GM20000 (cell line): ENCODE measurements at regions not wholly inside any gene's neighbourhood (a gene's known extent, or its start where the extent isn't known, plus 50 kb on each side); places are given as distances from the start of the nearest gene placed in this dataset.

Source experiments
- DNase-seq: peaks from one replicate; pipeline ENCODE4 v3.0.0; 2012; ENCODE audit warnings: low spot score
- TF ChIP-seq, protein P1 (sequence below): IDR thresholded peaks from 2 replicates; pipeline ENCODE4 v1.5.1; 2012; ENCODE audit warnings: mild to moderate bottlenecking, control low read depth; ENCODE audit errors: extremely low read depth, missing control alignments

- no peak for DNase-seq
- TF ChIP-seq, protein P1, sequence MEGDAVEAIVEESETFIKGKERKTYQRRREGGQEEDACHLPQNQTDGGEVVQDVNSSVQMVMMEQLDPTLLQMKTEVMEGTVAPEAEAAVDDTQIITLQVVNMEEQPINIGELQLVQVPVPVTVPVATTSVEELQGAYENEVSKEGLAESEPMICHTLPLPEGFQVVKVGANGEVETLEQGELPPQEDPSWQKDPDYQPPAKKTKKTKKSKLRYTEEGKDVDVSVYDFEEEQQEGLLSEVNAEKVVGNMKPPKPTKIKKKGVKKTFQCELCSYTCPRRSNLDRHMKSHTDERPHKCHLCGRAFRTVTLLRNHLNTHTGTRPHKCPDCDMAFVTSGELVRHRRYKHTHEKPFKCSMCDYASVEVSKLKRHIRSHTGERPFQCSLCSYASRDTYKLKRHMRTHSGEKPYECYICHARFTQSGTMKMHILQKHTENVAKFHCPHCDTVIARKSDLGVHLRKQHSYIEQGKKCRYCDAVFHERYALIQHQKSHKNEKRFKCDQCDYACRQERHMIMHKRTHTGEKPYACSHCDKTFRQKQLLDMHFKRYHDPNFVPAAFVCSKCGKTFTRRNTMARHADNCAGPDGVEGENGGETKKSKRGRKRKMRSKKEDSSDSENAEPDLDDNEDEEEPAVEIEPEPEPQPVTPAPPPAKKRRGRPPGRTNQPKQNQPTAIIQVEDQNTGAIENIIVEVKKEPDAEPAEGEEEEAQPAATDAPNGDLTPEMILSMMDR = no peak
Measured at GRCh38 chr6:147704691-147705090, 196.2 kb downstream of the SAMD5 start.

DNA sequence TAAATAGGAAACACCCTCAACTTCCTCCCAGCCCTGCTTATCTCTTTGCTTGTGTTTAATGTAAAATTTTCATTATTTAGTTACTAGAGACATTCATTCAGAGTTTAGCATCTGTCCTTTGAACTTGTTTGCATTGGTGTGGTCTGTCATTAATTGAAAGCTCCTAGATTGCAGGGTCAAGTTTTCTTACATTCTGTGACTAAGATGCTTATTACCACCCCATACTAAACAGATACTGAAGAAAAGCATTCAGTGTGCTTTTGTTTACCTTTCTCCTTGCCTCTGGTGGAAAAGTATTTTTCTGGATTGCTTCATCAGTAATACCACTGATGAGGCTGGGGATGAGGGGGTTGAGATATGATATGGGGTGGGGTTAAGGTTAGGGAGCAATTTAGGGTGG, 199.0 kb downstream of the SAMD5 start:
- TF ChIP-seq, protein P1 = no peak
- DNase-seq = no peak

- TF ChIP-seq, protein P1 = no peak
- no peak for DNase-seq
Measured at GRCh38 chr6:147708170-147708569, 199.7 kb downstream of the SAMD5 start.

DNA sequence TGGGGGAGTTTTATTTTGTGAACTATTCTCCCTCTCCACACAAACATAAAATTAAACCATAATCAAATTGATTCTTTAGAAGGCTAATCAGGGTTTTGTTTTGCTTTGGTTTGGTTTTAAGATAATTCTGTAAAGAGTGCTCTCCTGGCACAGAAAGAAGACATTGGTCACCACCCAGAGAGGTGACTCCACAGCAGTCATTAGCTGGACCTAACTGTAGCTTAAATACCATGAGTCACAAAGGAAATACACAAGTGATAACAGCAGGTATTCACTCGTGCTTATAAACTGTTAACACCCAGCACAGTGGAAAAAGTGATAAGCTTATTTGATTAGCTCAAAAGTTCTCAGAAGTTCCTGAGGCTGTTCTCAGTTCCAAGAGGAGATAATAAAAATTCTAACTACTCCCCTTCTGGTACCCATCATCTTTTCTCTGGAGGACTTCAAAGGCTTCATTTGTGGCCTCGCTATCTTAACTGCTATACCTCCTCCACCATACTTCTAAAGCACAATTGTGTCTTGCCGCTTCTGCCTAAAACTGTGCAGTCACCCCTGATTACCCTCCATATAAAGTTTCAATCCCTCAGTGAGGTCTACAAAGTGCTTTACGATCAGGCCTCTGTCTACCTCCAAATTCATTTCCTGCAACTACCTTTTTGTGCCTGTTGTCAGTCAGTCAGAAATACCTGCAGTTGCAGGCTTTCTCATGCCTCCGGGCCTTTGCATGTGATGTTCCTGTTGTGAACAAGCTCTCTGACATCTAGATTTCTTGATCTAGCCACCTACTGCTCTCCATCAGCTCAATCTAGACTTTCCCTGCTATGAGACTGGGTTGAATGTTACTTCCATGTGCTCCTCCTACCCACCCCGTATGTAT, 201.1 kb downstream of the SAMD5 start:
- no peak for DNase-seq
- TF ChIP-seq, protein P1 = no peak

GRCh38 chr6:147710890-147711289, 202.4 kb downstream of the SAMD5 start:
- TF ChIP-seq, protein P1 = no peak
- DNase-seq = no peak

GRCh38 chr6:147711476-147711875, 203.0 kb downstream of the SAMD5 start:
- DNase-seq = no peak
- TF ChIP-seq, protein P1 = no peak

GRCh38 chr6:147712841-147713240, 204.4 kb downstream of the SAMD5 start:
- TF ChIP-seq, protein P1 = no peak
- DNase-seq = no peak
